ENCODE measurements at regions not wholly inside any gene's neighbourhood (a gene's known extent, or its start where the extent isn't known, plus 50 kb on each side); places are given as distances from the start of the nearest gene placed in this dataset.
"Not testable (repeated sequence)": the region's sequence is repeated elsewhere in the genome, so short reads cannot be mapped to it uniquely, and the experiment has no call there.

GRCh38 chr3:177262396-177262795 lies 65.1 kb upstream of the TBL1XR1 start:
- no peak for ATAC-seq
- no peaks in the 10 kb centered on the region for H3K27me3 ChIP-seq
- WGBS (ENCODE audit: insufficient coverage, low coverage, low lambda C conversion rate, missing lambda C conversion rate), result 79% methylated on average over 3 of the region's 5 CpGs
- DNase-seq, result no peak
- no peak for TF ChIP-seq CTCF (IDR thresholded peaks at IDR 0.05)
- no peak for TF ChIP-seq POLR2A (IDR thresholded peaks at IDR 0.05)
- H3K36me3 ChIP-seq, result no peaks in the 10 kb centered on the region
- no peaks in the 10 kb centered on the region for H3K4me1 ChIP-seq
- H3K27ac ChIP-seq, result no peak overlapping the region
- no peak overlapping the region for H3K4me3 ChIP-seq
- H3K9me3 ChIP-seq, result no peaks in the 10 kb centered on the region
- intact Hi-C loops (cut with DNase I), result no loop called here

GRCh38 chr3:177263615-177264368 lies 66.5 kb upstream of the TBL1XR1 start:
- no peak overlapping the region for H3K4me3 ChIP-seq
- WGBS (ENCODE audit: insufficient coverage, low coverage, low lambda C conversion rate, missing lambda C conversion rate), result 87% methylated on average over 8 of the region's 8 CpGs
- no peak overlapping the region for H3K27ac ChIP-seq
- no peaks in the 10 kb centered on the region for H3K4me1 ChIP-seq
- no peak for ATAC-seq
- intact Hi-C loops (cut with DNase I), result no loop called here
- TF ChIP-seq CTCF (IDR thresholded peaks at IDR 0.05), result no peak
- TF ChIP-seq POLR2A (IDR thresholded peaks at IDR 0.05), result no peak
- H3K9me3 ChIP-seq, result no peaks in the 10 kb centered on the region
- H3K27me3 ChIP-seq, result no peaks in the 10 kb centered on the region
- no peaks in the 10 kb centered on the region for H3K36me3 ChIP-seq
- DNase-seq, result no peak

- intact Hi-C loops (cut with DNase I); DNase-seq; H3K36me3 ChIP-seq: not testable (repeated sequence)
Observed at GRCh38 chr3:177271811-177272501, 74.7 kb upstream of the TBL1XR1 start.

GRCh38 chr3:177278016-177278415 lies 80.7 kb upstream of the TBL1XR1 start:
- intact Hi-C loops (cut with DNase I), result no loop called here
- no peaks in the 10 kb centered on the region for H3K9me3 ChIP-seq
- H3K27me3 ChIP-seq, result no peaks in the 10 kb centered on the region
- DNase-seq, result no peak
- no peak for ATAC-seq
- no peak overlapping the region for H3K27ac ChIP-seq
- TF ChIP-seq POLR2A (IDR thresholded peaks at IDR 0.05), result no peak
- no peak for TF ChIP-seq CTCF (IDR thresholded peaks at IDR 0.05)
- no peak overlapping the region for H3K4me3 ChIP-seq
- H3K4me1 ChIP-seq, result no peaks in the 10 kb centered on the region
- no peaks in the 10 kb centered on the region for H3K36me3 ChIP-seq

More at GRCh38 chr3:177271811-177272501, 74.7 kb upstream of the TBL1XR1 start:
- not testable (repeated sequence) for H3K27me3 ChIP-seq, H3K4me1 ChIP-seq, H3K9me3 ChIP-seq, H3K4me3 ChIP-seq, H3K27ac ChIP-seq, ATAC-seq
- WGBS (ENCODE audit: insufficient coverage, low coverage, low lambda C conversion rate, missing lambda C conversion rate), result 93% methylated on average over 8 of the region's 36 CpGs

- H3K9me3 ChIP-seq, result no peaks in the 10 kb centered on the region
- no peaks in the 10 kb centered on the region for H3K4me1 ChIP-seq
- intact Hi-C loops (cut with DNase I), result no loop called here
- H3K4me3 ChIP-seq, result no peak overlapping the region
- H3K27ac ChIP-seq, result no peak overlapping the region
- H3K36me3 ChIP-seq, result no peaks in the 10 kb centered on the region
- H3K27me3 ChIP-seq, result no peaks in the 10 kb centered on the region
- ATAC-seq, result no peak
- DNase-seq, result no peak
- TF ChIP-seq POLR2A (IDR thresholded peaks at IDR 0.05), result no peak
- no peak for TF ChIP-seq CTCF (IDR thresholded peaks at IDR 0.05)
- WGBS (ENCODE audit: insufficient coverage, low coverage, low lambda C conversion rate, missing lambda C conversion rate), result 58% methylated on average over 7 of the region's 7 CpGs
Observed at GRCh38 chr3:177279118-177279815, 82.0 kb upstream of the TBL1XR1 start.
